Loucy (cell line): ENCODE measurements at regions not wholly inside any gene's neighbourhood (a gene's known extent, or its start where the extent isn't known, plus 50 kb on each side); places are given as distances from the start of the nearest gene placed in this dataset.

Experiments used
- H2AFZ ChIP-seq: fragments of 200-600 bp; sonication (generic); 2 replicates; pipeline ENCODE4 v1.6.0; 2016; ENCODE audit warnings: antibody characterized with exemption, mild to moderate bottlenecking, low read length, moderate library complexity
- H3F3A ChIP-seq: fragments of 200-600 bp; 2 replicates; pipeline ENCODE4 v1.6.0; 2016; ENCODE audit warnings: antibody characterized with exemption, low read depth, mild to moderate bottlenecking
- H3K27me3 ChIP-seq: fragments of 200-600 bp; sonication (generic); 2 replicates; pipeline ENCODE4 v1.6.1; 2014; ENCODE audit warnings: low read length, mild to moderate bottlenecking; ENCODE audit not compliant: insufficient read depth, poor library complexity, severe bottlenecking
- H3K36me3 ChIP-seq: fragments of 200-600 bp; sonication (generic); 2 replicates; pipeline ENCODE4 v1.6.1; 2016; ENCODE audit warnings: low read length; ENCODE audit not compliant: insufficient read depth
- H3K4me1 ChIP-seq: fragments of 200-600 bp; sonication (generic); 2 replicates; pipeline ENCODE4 v1.5.1; 2014; ENCODE audit warnings: low read length, mild to moderate bottlenecking; ENCODE audit not compliant: insufficient read depth, poor library complexity, severe bottlenecking
- H3K4me2 ChIP-seq: fragments of 200-600 bp; sonication (generic); 2 replicates; pipeline ENCODE4 v1.6.0; 2014; ENCODE audit warnings: antibody characterized with exemption, low read length, low read depth, mild to moderate bottlenecking; ENCODE audit not compliant: poor library complexity, severe bottlenecking
- H3K4me3 ChIP-seq: fragments of 200-600 bp; sonication (generic); 2 replicates; pipeline ENCODE4 v1.5.1; 2014; ENCODE audit warnings: low read length, mild to moderate bottlenecking, mixed read lengths; ENCODE audit not compliant: poor library complexity, severe bottlenecking
- H3K79me2 ChIP-seq: fragments of 200-600 bp; sonication (generic); 2 replicates; pipeline ENCODE4 v1.6.1; 2014; ENCODE audit warnings: low read length; ENCODE audit not compliant: insufficient read depth
- H3K9ac ChIP-seq: fragments of 200-600 bp; sonication (generic); 2 replicates; pipeline ENCODE4 v1.6.0; 2014; ENCODE audit warnings: mild to moderate bottlenecking, low read depth, low read length, moderate library complexity; ENCODE audit not compliant: poor library complexity, severe bottlenecking
- H3K9me2 ChIP-seq: fragments of 200-600 bp; sonication (generic); replicated peaks from 2 replicates; pipeline ENCODE4 v1.6.1; 2016; ENCODE audit warnings: low read depth, low read length, mixed read lengths
- H3K9me3 ChIP-seq: fragments of 200-600 bp; sonication (generic); 2 replicates; pipeline ENCODE4 v1.6.1; 2014; ENCODE audit warnings: mild to moderate bottlenecking, antibody characterized with exemption, low read length, low read depth; ENCODE audit not compliant: insufficient read depth
- H4K20me1 ChIP-seq: fragments of 200-600 bp; sonication (generic); 2 replicates; pipeline ENCODE4 v1.6.0; 2014; ENCODE audit warnings: antibody characterized with exemption, low read length, mild to moderate bottlenecking; ENCODE audit not compliant: insufficient read depth, poor library complexity, severe bottlenecking
- CTCF ChIP-seq: fragments of 200-600 bp; sonication (generic); conservative IDR thresholded peaks from 2 replicates; pipeline ENCODE4 v1.5.1; 2014; ENCODE audit warnings: mild to moderate bottlenecking, antibody characterized with exemption, low read length
- EZH2phosphoT487 ChIP-seq: fragments of 200-600 bp; IDR thresholded peaks from 2 replicates; pipeline ENCODE4 v1.6.1; 2018; ENCODE audit warnings: antibody characterized with exemption, mild to moderate bottlenecking, moderate library complexity, borderline replicate concordance

GRCh38 chr18:40259115-40259835 lies 1695.8 kb upstream of the PIK3C3 start:
- Histone ChIP-seq H2AFZ (no peak overlapping the region), H3K4me3 (no peak overlapping the region), H3K79me2 (no peaks in the 10 kb centered on the region), H3K36me3 (no peaks in the 10 kb centered on the region), H4K20me1 (no peaks in the 10 kb centered on the region), H3K27me3 (no peaks in the 10 kb centered on the region), H3K4me1 (no peaks in the 10 kb centered on the region), H3K9ac (no peak overlapping the region), H3F3A (no peaks in the 10 kb centered on the region), H3K4me2 (no peak overlapping the region), H3K9me2 (no peaks in the 10 kb centered on the region), H3K9me3 (no peaks in the 10 kb centered on the region)
- TF ChIP-seq CTCF (no peak), EZH2phosphoT487 (no peak)

GRCh38 chr18:40258311-40258710 lies 1696.7 kb upstream of the PIK3C3 start:
- H3K4me1 ChIP-seq = no peaks in the 10 kb centered on the region
- H3K4me3 ChIP-seq = no peak overlapping the region
- no peak overlapping the region for H3K9ac ChIP-seq
- H3F3A ChIP-seq = no peaks in the 10 kb centered on the region
- no peaks in the 10 kb centered on the region for H4K20me1 ChIP-seq
- H3K9me2 ChIP-seq = no peaks in the 10 kb centered on the region
- H3K79me2 ChIP-seq = no peaks in the 10 kb centered on the region
- no peaks in the 10 kb centered on the region for H3K9me3 ChIP-seq
- no peaks in the 10 kb centered on the region for H3K36me3 ChIP-seq
- TF ChIP-seq EZH2phosphoT487 (no peak), CTCF (no peak)
- H2AFZ ChIP-seq = no peak overlapping the region
- H3K4me2 ChIP-seq = no peak overlapping the region
- no peaks in the 10 kb centered on the region for H3K27me3 ChIP-seq

GRCh38 chr18:40250236-40250635 lies 1704.8 kb upstream of the PIK3C3 start:
- Histone ChIP-seq H3K4me3 (no peak overlapping the region), H3K9me3 (no peaks in the 10 kb centered on the region), H3K27me3 (no peaks in the 10 kb centered on the region), H3K79me2 (no peaks in the 10 kb centered on the region), H2AFZ (no peak overlapping the region), H3K9ac (no peak overlapping the region), H3K4me1 (no peaks in the 10 kb centered on the region), H3K4me2 (no peak overlapping the region), H3F3A (no peaks in the 10 kb centered on the region), H3K36me3 (no peaks in the 10 kb centered on the region), H4K20me1 (no peaks in the 10 kb centered on the region), H3K9me2 (no peaks in the 10 kb centered on the region)
- TF ChIP-seq CTCF = no peak
